GM21423 (cell line): ENCODE measurements at regions not wholly inside any gene's neighbourhood (a gene's known extent, or its start where the extent isn't known, plus 50 kb on each side); places are given as distances from the start of the nearest gene placed in this dataset.

Source experiments
- ATAC-seq: cut with Tn5 transposase; IDR thresholded peaks from one replicate; pipeline ENCODE4 v1.9.1; 2021; ENCODE audit warnings: mild to moderate bottlenecking, moderate library complexity; ENCODE audit not compliant: unreplicated experiment

DNA sequence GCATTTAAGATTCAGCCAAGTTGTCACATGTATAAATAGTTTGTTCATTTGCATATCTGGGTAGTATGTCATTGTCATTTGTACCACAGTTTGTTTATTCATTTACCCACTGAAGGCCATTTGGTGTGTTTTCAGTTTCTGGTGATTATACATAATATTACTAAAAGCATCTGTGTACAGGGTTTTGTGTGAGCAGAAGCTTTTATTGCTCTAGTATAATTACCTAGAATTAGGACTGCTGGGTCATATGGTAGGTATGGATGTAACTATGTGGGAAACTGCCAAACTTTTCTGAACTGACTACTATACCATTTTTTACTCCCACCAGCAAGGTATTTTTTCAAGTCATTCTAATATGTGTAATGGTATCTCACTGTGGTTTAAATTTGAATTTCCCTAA is 584.0 kb upstream of the GHITM start:
- ATAC-seq, result no peak

GRCh38 chr10:83562381-83562780 is 576.9 kb upstream of the GHITM start:
- ATAC-seq, result no peak

DNA sequence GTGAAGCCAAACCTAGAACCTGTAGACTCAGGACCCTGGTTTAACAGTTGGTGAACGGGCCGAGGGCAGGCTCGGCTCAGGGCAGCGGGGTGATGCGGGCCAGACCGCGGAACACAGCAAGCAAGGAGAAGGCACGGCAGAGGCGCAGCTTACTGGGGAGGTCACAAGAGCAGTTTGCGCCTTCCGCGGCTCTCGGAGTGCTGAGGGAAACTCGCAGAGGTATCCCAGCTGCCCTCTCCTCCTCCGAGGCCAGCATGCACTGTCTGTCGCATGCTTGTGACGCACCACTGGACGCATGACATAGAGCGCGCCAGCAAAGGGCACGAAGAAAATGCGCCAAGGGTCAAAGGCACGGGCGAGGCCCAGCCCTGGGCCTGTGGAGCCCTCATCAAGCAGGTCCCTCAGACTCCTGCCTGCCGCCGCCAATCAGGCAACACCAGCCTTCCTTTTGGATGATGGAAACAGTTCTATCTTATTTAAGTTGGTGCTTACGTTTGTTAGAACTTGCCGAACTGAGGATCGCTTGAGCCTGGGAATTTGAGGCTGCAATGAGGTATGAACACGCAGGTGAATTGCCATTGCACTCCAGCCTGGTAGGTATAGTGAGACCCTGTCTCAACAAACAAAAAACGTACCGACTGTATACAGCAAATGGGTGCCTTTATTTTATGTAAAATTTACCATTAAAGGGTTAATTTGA is 574.3 kb upstream of the GHITM start:
- no peak for ATAC-seq

GRCh38 chr10:83572036-83572435 is 567.3 kb upstream of the GHITM start:
- no peak for ATAC-seq

DNA sequence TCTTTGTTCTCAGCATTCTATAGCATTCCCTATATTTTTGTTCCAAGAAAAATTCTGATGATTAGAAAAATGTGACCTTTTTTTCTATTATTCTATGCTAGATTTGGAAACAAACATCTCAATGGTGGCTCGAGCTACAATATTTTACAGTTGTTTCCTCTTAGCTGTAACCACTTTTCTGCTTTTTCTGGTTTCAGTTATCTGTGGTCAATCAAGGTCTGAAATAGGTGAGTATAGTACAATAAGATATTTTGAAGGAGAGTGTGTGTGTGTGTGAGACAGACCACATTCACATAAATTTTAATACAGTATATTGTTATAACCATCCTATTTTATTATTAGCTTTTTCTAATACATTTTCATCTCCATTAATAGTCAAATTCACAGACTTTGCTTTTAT is 564.5 kb upstream of the GHITM start:
- ATAC-seq, result no peak

- ATAC-seq, result no peak
Observed at GRCh38 chr10:83577421-83577820, 561.9 kb upstream of the GHITM start.

- no peak for ATAC-seq
Observed at GRCh38 chr10:83580373-83581012, 558.8 kb upstream of the GHITM start.

- no peak for ATAC-seq
Observed at GRCh38 chr10:83582407-83583095, 556.8 kb upstream of the GHITM start.

DNA sequence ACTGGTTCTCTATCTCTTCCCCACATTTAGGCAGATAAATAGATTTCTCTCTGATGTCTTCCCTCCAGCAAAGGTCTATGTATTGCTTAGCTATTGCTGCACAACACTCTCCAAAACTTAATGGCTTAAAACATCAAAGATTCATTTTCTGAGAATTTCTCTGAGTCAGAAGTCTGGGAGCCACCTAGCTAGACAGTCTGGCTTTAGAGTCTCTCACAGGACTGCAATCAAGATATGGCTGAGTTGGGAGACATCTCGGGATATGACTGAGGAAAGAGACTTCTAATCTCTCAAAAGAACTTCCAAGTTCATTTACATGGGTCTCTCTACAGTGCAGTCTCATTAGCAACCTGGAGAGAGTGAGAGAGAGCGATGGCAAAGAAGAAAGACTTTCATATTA is 553.6 kb upstream of the GHITM start:
- ATAC-seq, result no peak

DNA sequence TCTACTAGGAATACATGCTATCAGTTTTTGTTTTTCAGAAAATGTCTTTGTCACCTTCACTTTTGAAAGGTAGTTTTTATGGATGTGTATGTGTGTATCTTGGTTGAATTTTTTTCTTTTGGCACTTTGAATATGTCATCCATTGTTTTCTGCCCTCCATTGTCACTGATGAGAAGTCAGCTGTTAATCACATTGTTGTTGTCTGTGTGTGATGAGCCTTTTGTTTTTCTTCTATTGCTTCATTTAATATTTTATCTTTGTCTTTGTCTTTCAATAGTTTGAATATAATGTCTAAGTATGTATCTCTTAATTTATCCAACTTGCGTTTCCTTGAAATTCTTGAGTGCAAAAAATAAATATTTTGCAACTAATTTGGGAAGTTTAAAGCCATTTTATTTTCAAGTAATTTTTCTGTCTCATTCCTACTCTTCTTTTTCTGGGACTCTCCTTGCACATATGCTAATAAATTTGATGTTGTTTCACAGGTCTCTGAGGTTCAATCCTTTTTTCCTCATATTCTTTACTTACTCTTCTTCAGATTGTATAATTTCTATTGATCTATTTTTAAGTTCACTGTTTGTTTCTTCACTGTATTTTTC is 546.9 kb upstream of the GHITM start:
- no peak for ATAC-seq

GRCh38 chr10:83603708-83604107 is 535.6 kb upstream of the GHITM start:
- peak; percentile 97 for ATAC-seq

GRCh38 chr10:83605783-83606630 is 533.3 kb upstream of the GHITM start:
- no peak for ATAC-seq

- no peak for ATAC-seq
Observed at GRCh38 chr10:83607959-83608745, 531.2 kb upstream of the GHITM start.

GRCh38 chr10:83612050-83612449 is 527.3 kb upstream of the GHITM start:
- no peak for ATAC-seq

DNA sequence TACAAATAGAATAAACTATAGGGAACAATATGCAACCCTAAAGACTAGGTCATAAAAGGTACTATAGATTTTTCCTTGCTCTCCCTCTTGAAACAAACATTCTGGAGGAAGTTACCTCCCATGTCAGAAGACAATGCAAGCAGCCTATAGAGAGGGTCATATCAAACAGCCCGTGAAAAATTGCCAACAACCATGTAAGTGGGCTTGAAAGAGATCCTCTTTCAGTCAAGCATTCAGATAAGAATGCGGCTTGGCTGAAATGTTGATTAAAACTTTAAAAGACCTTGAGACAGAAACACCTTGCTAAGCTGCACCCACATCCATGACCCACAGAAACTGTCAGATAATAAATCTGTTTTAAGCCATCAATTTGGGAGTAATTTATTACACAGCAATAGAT is 526.6 kb upstream of the GHITM start:
- no peak for ATAC-seq

- no peak for ATAC-seq
Observed at GRCh38 chr10:83617172-83617571, 522.1 kb upstream of the GHITM start.

GRCh38 chr10:83617692-83618545 is 521.4 kb upstream of the GHITM start:
- ATAC-seq, result no peak

DNA sequence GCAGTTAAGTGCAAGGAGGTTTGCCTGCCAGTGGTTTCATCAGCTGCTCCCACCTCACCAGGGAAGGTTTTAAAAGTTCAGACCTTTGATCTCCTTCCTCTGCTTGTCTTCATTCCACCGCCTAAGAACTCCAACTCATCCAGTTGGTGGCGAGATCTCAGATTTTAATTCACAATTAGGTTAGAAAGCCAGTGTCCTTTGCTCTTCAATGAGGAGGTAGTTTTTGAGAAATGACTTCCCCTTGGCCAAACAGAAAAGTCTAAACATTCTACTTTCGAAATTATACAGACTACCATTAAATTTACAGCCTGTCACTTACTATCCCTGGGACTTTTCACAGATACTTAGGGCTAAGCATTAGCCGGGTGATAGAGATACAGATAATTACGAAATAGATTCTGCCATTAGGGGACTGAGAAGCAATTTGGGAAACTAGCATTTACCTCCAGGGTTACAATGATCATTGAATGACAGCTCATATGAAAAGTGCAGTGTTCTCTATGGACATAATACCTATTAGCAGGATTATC is 513.4 kb upstream of the GHITM start:
- no peak for ATAC-seq

GRCh38 chr10:83632701-83633100 is 506.6 kb upstream of the GHITM start:
- no peak for ATAC-seq
